WTC11 (cell line): ENCODE measurements at regions not wholly inside any gene's neighbourhood (a gene's known extent, or its start where the extent isn't known, plus 50 kb on each side); places are given as distances from the start of the nearest gene placed in this dataset.

Experiments
- ATF1 ChIP-seq: sonication (generic); formaldehyde crosslinking; IDR thresholded peaks from 2 replicates; pipeline ENCODE4 v1.8.1; 2023; ENCODE audit warnings: mild to moderate bottlenecking, moderate library complexity, missing genetic modification reagents
- NR1H2 ChIP-seq: sonication (generic); formaldehyde crosslinking; IDR thresholded peaks from 2 replicates; pipeline ENCODE4 v1.9.0; 2021; ENCODE audit warnings: mild to moderate bottlenecking, moderate library complexity, missing genetic modification reagents
- SMAD3 ChIP-seq: sonication (generic); formaldehyde crosslinking; IDR thresholded peaks from 2 replicates; pipeline ENCODE4 v1.8.0; 2022; ENCODE audit warnings: missing genetic modification reagents, mild to moderate bottlenecking, borderline replicate concordance
- TEAD1 ChIP-seq: sonication (generic); formaldehyde crosslinking; IDR thresholded peaks from 2 replicates; pipeline ENCODE4 v1.8.0; 2022; ENCODE audit warnings: mild to moderate bottlenecking, missing genetic modification reagents
- ZNF138 ChIP-seq: sonication (generic); formaldehyde crosslinking; conservative IDR thresholded peaks from 2 replicates; pipeline ENCODE4 v1.8.1; 2022; ENCODE audit warnings: mild to moderate bottlenecking, moderate library complexity, missing genetic modification reagents
- ZNF317 ChIP-seq: sonication (generic); formaldehyde crosslinking; IDR thresholded peaks from 2 replicates; pipeline ENCODE4 v1.8.1; 2023; ENCODE audit warnings: low read depth, mild to moderate bottlenecking, moderate library complexity, missing genetic modification reagents, borderline replicate concordance
- TF ChIP-seq, protein P1 (sequence below): fragments of 200-600 bp; IDR thresholded peaks from 2 replicates; pipeline ENCODE4 v1.8.0; 2022; ENCODE audit warnings: antibody characterized with exemption
- TF ChIP-seq, protein P2 (sequence below): fragments of 250-450 bp; sonication (Bioruptor Pico); IDR thresholded peaks from 2 replicates; pipeline ENCODE4 v1.8.0; 2021; ENCODE audit warnings: mild to moderate bottlenecking
- TF ChIP-seq, protein P3 (sequence below): sonication (generic); formaldehyde crosslinking; IDR thresholded peaks from 2 replicates; pipeline ENCODE4 v1.8.0; 2022; ENCODE audit warnings: mild to moderate bottlenecking, missing genetic modification reagents
- TF ChIP-seq, protein P4 (sequence below): sonication (generic); formaldehyde crosslinking; IDR thresholded peaks from 2 replicates; pipeline ENCODE4 v1.8.1; 2023; ENCODE audit warnings: mild to moderate bottlenecking, missing genetic modification reagents

DNA sequence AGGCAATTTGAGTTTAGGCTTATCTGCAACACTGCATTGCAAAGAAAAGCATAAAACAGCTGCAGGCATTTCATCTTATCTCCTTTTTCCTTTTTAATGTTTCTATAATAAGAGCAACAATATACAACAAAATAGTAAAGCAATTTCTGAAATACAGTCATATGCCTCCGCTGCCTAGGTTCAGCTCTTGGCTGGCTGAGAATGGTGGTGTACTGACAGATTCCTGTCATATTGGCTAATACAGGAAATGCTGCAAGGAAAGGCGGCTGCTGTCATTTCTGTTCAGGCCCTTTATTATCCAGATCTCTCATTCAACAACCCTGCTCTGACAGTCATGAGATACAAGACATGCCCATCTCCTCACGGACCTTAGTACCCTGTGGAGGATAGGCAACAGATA, 677.0 kb downstream of the TAF11L14 start:
- TF ChIP-seq, protein P1, sequence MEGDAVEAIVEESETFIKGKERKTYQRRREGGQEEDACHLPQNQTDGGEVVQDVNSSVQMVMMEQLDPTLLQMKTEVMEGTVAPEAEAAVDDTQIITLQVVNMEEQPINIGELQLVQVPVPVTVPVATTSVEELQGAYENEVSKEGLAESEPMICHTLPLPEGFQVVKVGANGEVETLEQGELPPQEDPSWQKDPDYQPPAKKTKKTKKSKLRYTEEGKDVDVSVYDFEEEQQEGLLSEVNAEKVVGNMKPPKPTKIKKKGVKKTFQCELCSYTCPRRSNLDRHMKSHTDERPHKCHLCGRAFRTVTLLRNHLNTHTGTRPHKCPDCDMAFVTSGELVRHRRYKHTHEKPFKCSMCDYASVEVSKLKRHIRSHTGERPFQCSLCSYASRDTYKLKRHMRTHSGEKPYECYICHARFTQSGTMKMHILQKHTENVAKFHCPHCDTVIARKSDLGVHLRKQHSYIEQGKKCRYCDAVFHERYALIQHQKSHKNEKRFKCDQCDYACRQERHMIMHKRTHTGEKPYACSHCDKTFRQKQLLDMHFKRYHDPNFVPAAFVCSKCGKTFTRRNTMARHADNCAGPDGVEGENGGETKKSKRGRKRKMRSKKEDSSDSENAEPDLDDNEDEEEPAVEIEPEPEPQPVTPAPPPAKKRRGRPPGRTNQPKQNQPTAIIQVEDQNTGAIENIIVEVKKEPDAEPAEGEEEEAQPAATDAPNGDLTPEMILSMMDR: no peak
- TF ChIP-seq, protein P2, sequence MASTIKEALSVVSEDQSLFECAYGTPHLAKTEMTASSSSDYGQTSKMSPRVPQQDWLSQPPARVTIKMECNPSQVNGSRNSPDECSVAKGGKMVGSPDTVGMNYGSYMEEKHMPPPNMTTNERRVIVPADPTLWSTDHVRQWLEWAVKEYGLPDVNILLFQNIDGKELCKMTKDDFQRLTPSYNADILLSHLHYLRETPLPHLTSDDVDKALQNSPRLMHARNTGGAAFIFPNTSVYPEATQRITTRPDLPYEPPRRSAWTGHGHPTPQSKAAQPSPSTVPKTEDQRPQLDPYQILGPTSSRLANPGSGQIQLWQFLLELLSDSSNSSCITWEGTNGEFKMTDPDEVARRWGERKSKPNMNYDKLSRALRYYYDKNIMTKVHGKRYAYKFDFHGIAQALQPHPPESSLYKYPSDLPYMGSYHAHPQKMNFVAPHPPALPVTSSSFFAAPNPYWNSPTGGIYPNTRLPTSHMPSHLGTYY (CRISPR knock-in tag): no peak
- no peak for TF ChIP-seq ATF1 (CRISPR knock-in tag)
- TF ChIP-seq, protein P3, sequence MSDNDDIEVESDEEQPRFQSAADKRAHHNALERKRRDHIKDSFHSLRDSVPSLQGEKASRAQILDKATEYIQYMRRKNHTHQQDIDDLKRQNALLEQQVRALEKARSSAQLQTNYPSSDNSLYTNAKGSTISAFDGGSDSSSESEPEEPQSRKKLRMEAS (CRISPR knock-in tag): no peak
- TF ChIP-seq, protein P4, sequence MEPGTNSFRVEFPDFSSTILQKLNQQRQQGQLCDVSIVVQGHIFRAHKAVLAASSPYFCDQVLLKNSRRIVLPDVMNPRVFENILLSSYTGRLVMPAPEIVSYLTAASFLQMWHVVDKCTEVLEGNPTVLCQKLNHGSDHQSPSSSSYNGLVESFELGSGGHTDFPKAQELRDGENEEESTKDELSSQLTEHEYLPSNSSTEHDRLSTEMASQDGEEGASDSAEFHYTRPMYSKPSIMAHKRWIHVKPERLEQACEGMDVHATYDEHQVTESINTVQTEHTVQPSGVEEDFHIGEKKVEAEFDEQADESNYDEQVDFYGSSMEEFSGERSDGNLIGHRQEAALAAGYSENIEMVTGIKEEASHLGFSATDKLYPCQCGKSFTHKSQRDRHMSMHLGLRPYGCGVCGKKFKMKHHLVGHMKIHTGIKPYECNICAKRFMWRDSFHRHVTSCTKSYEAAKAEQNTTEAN (CRISPR knock-in tag): no peak
- no peak for TF ChIP-seq ZNF138 (CRISPR knock-in tag)
- TF ChIP-seq SMAD3 (CRISPR knock-in tag): no peak
- TF ChIP-seq NR1H2: no peak
- no peak for TF ChIP-seq TEAD1 (CRISPR knock-in tag)
- TF ChIP-seq ZNF317 (CRISPR knock-in tag): no peak
